K562 (cell line): ENCODE measurements at regions not wholly inside any gene's neighbourhood (a gene's known extent, or its start where the extent isn't known, plus 50 kb on each side); places are given as distances from the start of the nearest gene placed in this dataset.

ENCODE experiments used
- ATAC-seq: fragments of 200-7000 bp; cut with Tn5 transposase; 3 replicates; pipeline ENCODE4 v1.9.1; 2020; ENCODE audit warnings: moderate library complexity
- BruUV-seq: library from RNA; stranded (reverse); fragments of 400-500 nt; replicated peaks from 2 replicates; lab custom pipeline; 2021; lab: Mats Ljungman, UMichigan
- CTCF ChIA-PET: fragments of 300-600 bp; formaldehyde crosslinking; extraction: SDS; loops from one replicate; lab custom pipeline; 2021; ENCODE audit warnings: low intra/inter-chr PET ratio; lab: Yijun Ruan, JAX
- POLR2A ChIA-PET: fragments of 300-600, 350-650 bp; sonication (Branson Sonifier 250); formaldehyde crosslinking; extraction: SDS; loops from one replicate; lab custom pipeline; 2021; ENCODE audit warnings: antibody characterized with exemption, inconsistent platforms; lab: Yijun Ruan, JAX
- DNase-seq, 4 experiments: peaks; one replicate each; pipeline versions ENCODE4 v3.0.0 to v3.0.0-alpha.2; 2011 to 2018; ENCODE audit warnings: low spot score in 3 of 4, mixed read lengths in 3 of 4; ENCODE audit errors: extremely low read depth in 1 of 4
- FAIRE-seq: peaks from 2 replicates; lab custom pipeline; 2011; peaks lifted over from hg19 to GRCh38; lab: Jason Lieb, UNC
- H2AFZ ChIP-seq: 2 replicates; pipeline ENCODE4 v1.6.0; 2011; ENCODE audit warnings: low read depth, low read length, control low read depth, inconsistent platforms
- H3K27ac ChIP-seq: fragments of 200-600 bp; 3 replicates; pipeline ENCODE4 v1.8.0; 2011; ENCODE audit warnings: low read depth, mild to moderate bottlenecking, control low read depth, inconsistent platforms, low read length, moderate library complexity, mixed read lengths; ENCODE audit errors: extremely low read depth
- H3K27me3 ChIP-seq, 2 experiments: fragments of 300-600 bp in 1 of 2; 2 replicates in 1 of 2; 3 replicates in 1 of 2; pipeline versions ENCODE4 v1.6.0 to v1.8.0; 2011; ENCODE audit warnings: inconsistent platforms in 2 of 2, low read length in 2 of 2, mild to moderate bottlenecking in 1 of 2, mixed read lengths in 1 of 2, moderate library complexity in 1 of 2; ENCODE audit not compliant: control insufficient read depth in 2 of 2, insufficient read depth in 2 of 2
- H3K36me3 ChIP-seq: fragments of 300-600 bp; 3 replicates; pipeline ENCODE4 v1.8.0; 2011; ENCODE audit warnings: mild to moderate bottlenecking, low read length, inconsistent platforms; ENCODE audit not compliant: control insufficient read depth, insufficient read depth
- H3K4me1 ChIP-seq, 2 experiments: fragments of 200-600 bp in 1 of 2; replicated peaks in 1 of 2; 2 replicates in 1 of 2; 3 replicates in 1 of 2; pipeline versions ENCODE4 v1.5.1 to v1.8.0; 2011; ENCODE audit warnings: inconsistent platforms in 2 of 2, low read length in 2 of 2, mild to moderate bottlenecking in 1 of 2, mixed read lengths in 1 of 2, moderate library complexity in 1 of 2; ENCODE audit not compliant: control insufficient read depth in 2 of 2, insufficient read depth in 2 of 2
- H3K4me2 ChIP-seq: 2 replicates; pipeline ENCODE4 v1.6.1; 2011; ENCODE audit warnings: low read length, control low read depth, inconsistent platforms, mixed read lengths; ENCODE audit not compliant: insufficient read depth
- H3K4me3 ChIP-seq: fragments of 200-600 bp; sonication (generic), shearing (Covaris generic); 2 replicates; pipeline ENCODE4 v1.5.1; 2016; ENCODE audit warnings: control low read depth, inconsistent platforms
- H3K79me2 ChIP-seq: fragments of 200-600 bp; 3 replicates; pipeline ENCODE4 v1.8.0; 2011; ENCODE audit warnings: low read length, inconsistent platforms; ENCODE audit not compliant: control insufficient read depth, insufficient read depth
- H3K9ac ChIP-seq, 2 experiments: 2 replicates each; pipeline versions ENCODE4 v1.6.0 to v1.6.1; 2011; ENCODE audit warnings: low read depth in 2 of 2, low read length in 2 of 2, control low read depth in 1 of 2, inconsistent platforms in 1 of 2, mild to moderate bottlenecking in 1 of 2, mixed read lengths in 1 of 2; ENCODE audit not compliant: insufficient read depth in 1 of 2
- H3K9me1 ChIP-seq: one replicate; pipeline ENCODE4 v1.6.0; 2011; ENCODE audit warnings: inconsistent platforms, mild to moderate bottlenecking, low read length, moderate library complexity; ENCODE audit not compliant: control insufficient read depth, insufficient read depth
- H3K9me3 ChIP-seq: replicated peaks from 2 replicates; pipeline ENCODE4 v1.5.1; 2011; ENCODE audit warnings: low read depth, low read length, inconsistent platforms; ENCODE audit not compliant: control insufficient read depth, insufficient read depth
- H4K20me1 ChIP-seq: replicated peaks from 2 replicates; pipeline ENCODE4 v1.6.1; 2011; ENCODE audit warnings: low read length, inconsistent platforms, mixed read lengths; ENCODE audit not compliant: control insufficient read depth, insufficient read depth
- CXXC5 ChIP-seq: fragments of 250-450 bp; sonication (Bioruptor Pico); IDR thresholded peaks from 2 replicates; pipeline ENCODE4 v1.8.0; 2022; ENCODE audit warnings: inconsistent platforms, mild to moderate bottlenecking, moderate library complexity
- DDX20 ChIP-seq: fragments of 450-650 bp; IDR thresholded peaks from 2 replicates; pipeline ENCODE4 v1.6.1; 2016; ENCODE audit warnings: missing genetic modification characterization, low read depth, mild to moderate bottlenecking, missing compliant biosample characterization, moderate library complexity
- HSF4 ChIP-seq: fragments of 250-450 bp; sonication (Bioruptor Pico); IDR thresholded peaks from 2 replicates; pipeline ENCODE4 v2.1.2; 2022; ENCODE audit warnings: mild to moderate bottlenecking, moderate library complexity, borderline replicate concordance
- NCOR1 ChIP-seq: fragments of 450-650 bp; IDR thresholded peaks from 2 replicates; pipeline ENCODE4 v1.6.1; 2016; ENCODE audit warnings: mild to moderate bottlenecking, moderate library complexity
- NRF1 ChIP-seq, 2 experiments: fragments of 450-650 bp; IDR thresholded peaks in 1 of 2; conservative IDR thresholded peaks in 1 of 2; 2 replicates each; pipeline ENCODE4 v1.6.1; 2014; ENCODE audit warnings: mild to moderate bottlenecking in 2 of 2
- PHB2 ChIP-seq: fragments of 450-650 bp; IDR thresholded peaks from 2 replicates; pipeline ENCODE4 v1.6.1; 2017; ENCODE audit warnings: low read depth
- PPARD ChIP-seq: fragments of 250-450 bp; sonication (Bioruptor Pico); IDR thresholded peaks from 2 replicates; pipeline ENCODE4 v1.8.0; 2022; ENCODE audit warnings: inconsistent platforms, mild to moderate bottlenecking, moderate library complexity
- RBBP5 ChIP-seq: fragments of 200-600 bp; sonication (generic); IDR thresholded peaks from 2 replicates; pipeline ENCODE4 v1.6.1; 2012; ENCODE audit warnings: borderline replicate concordance, mild to moderate bottlenecking, low read length, control low read depth, inconsistent platforms; ENCODE audit not compliant: insufficient read depth, poor library complexity, severe bottlenecking
- RNF2 ChIP-seq: sonication (generic); IDR thresholded peaks from 2 replicates; pipeline ENCODE4 v1.6.1; 2016
- SMAD1 ChIP-seq: fragments of 150-350 bp; IDR thresholded peaks from 2 replicates; pipeline ENCODE4 v1.6.1; 2014; ENCODE audit warnings: low read length, low read depth; ENCODE audit not compliant: partially characterized antibody
- TRIM28 ChIP-seq: fragments of 450-650 bp; IDR thresholded peaks from 2 replicates; pipeline ENCODE4 v1.6.1; 2017
- U2AF2 ChIP-seq: fragments of 200-400 bp; formaldehyde crosslinking; optimal IDR thresholded peaks from 2 replicates; pipeline ENCODE3; 2017; ENCODE audit warnings: low read depth, mild to moderate bottlenecking, low read length
- ZNF224 ChIP-seq: sonication (generic); formaldehyde crosslinking; IDR thresholded peaks from 2 replicates; pipeline ENCODE4 v1.8.0; 2022; ENCODE audit warnings: mild to moderate bottlenecking, missing genetic modification reagents
- ZNF354B ChIP-seq: fragments of 250-450 bp; sonication (Bioruptor Pico); IDR thresholded peaks from 2 replicates; pipeline ENCODE4 v1.4.0; 2020
- ZNF589 ChIP-seq: fragments of 200-800 bp; sonication (Bioruptor generic); IDR thresholded peaks from 2 replicates; pipeline ENCODE4 v1.6.1; 2016; ENCODE audit warnings: low read depth, missing genetic modification characterization, missing compliant biosample characterization
- ZNF780A ChIP-seq: fragments of 250-450 bp; sonication (Bioruptor Pico); IDR thresholded peaks from 2 replicates; pipeline ENCODE4 v1.5.0; 2021; ENCODE audit warnings: mild to moderate bottlenecking
- WGBS: fragments of 100-300 bp; shearing (Covaris generic); methylation state at CpG from one replicate; pipeline ENCODE4 v1.1.6; 2016; ENCODE audit warnings: low coverage, mixed read lengths; ENCODE audit not compliant: insufficient coverage; ENCODE audit errors: missing lambda C conversion rate; 5-methylcytosine and 5-hydroxymethylcytosine counted together
- in situ Hi-C: fragments of 300-500 bp; cut with MboI; formaldehyde crosslinking; loops from 4 replicates; pipeline ENCODE4 v1.15.0; 2018; ENCODE audit warnings: inconsistent platforms, mixed read lengths
- intact Hi-C: fragments of 100-400 bp; cut with micrococcal nuclease; formaldehyde crosslinking; loops from 2 replicates; pipeline ENCODE4 v1.14.2; 2022
- TF ChIP-seq, protein P1 (sequence below): sonication (generic); formaldehyde crosslinking; IDR thresholded peaks from 2 replicates; pipeline ENCODE4 v1.8.0; 2022; ENCODE audit warnings: mild to moderate bottlenecking, missing genetic modification reagents, borderline replicate concordance

DNA sequence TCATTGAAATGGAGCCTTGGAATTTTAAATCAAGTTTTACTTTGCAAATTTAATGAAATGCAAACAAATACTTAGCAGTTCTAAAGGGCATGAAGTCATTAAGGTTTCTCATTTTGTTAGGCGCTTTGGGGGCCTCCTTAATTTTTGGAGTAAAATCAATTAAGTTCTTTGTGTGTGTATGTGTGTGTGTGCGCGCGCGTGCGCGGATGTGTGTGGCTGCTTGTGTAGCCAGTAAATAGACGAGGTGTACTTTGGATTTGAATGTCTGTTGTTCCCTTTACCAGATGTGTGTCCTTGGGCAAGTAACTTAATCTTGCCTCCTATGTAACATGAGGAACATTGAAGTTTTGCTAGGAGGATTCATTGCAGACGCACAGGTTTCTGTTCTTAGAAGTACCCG is 1051.4 kb upstream of the EEF2KMT start:
- H3K27ac ChIP-seq: no peak overlapping the region
- no peaks in the 10 kb centered on the region for H3K36me3 ChIP-seq
- intact Hi-C loops: no loop called here
- no peak overlapping the region for H3K4me2 ChIP-seq
- ATAC-seq (no peak), FAIRE-seq (no peak), DNase-seq (no peak)
- BruUV-seq: no TSS peak
- H3K9me3 ChIP-seq: no peaks in the 10 kb centered on the region
- in situ Hi-C loops: no loop called here
- H3K79me2 ChIP-seq: no peaks in the 10 kb centered on the region
- no peak overlapping the region for H3K9ac ChIP-seq
- no peaks in the 10 kb centered on the region for H3K27me3 ChIP-seq
- 5% methylated on average over 10 of the region's 10 CpGs for WGBS
- TF ChIP-seq NCOR1 (no peak), CXXC5 (CRISPR knock-in tag) (no peak), ZNF589 (CRISPR knock-in tag) (no peak), RBBP5 (no peak), PHB2 (no peak), RNF2 (no peak), ZNF354B (CRISPR knock-in tag) (no peak), SMAD1 (no peak), TRIM28 (no peak), NRF1 (conservative IDR thresholded peaks at IDR 0.05 in 1 of 2, IDR thresholded peaks at IDR 0.05 in 1 of 2) (no peak), ZNF224 (CRISPR knock-in tag) (no peak), ZNF780A (CRISPR knock-in tag) (no peak), PPARD (CRISPR knock-in tag) (no peak), DDX20 (tag) (no peak), U2AF2 (no peak), HSF4 (CRISPR knock-in tag) (no peak)
- TF ChIP-seq, protein P1, sequence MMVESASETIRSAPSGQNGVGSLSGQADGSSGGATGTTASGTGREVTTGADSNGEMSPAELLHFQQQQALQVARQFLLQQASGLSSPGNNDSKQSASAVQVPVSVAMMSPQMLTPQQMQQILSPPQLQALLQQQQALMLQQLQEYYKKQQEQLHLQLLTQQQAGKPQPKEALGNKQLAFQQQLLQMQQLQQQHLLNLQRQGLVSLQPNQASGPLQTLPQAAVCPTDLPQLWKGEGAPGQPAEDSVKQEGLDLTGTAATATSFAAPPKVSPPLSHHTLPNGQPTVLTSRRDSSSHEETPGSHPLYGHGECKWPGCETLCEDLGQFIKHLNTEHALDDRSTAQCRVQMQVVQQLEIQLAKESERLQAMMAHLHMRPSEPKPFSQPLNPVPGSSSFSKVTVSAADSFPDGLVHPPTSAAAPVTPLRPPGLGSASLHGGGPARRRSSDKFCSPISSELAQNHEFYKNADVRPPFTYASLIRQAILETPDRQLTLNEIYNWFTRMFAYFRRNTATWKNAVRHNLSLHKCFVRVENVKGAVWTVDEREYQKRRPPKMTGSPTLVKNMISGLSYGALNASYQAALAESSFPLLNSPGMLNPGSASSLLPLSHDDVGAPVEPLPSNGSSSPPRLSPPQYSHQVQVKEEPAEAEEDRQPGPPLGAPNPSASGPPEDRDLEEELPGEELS (CRISPR knock-in tag): no peak
- H4K20me1 ChIP-seq: no peaks in the 10 kb centered on the region
- H3K4me1 ChIP-seq: no peaks in the 10 kb centered on the region
- H3K9me1 ChIP-seq: no peaks in the 10 kb centered on the region
- H3K4me3 ChIP-seq: no peak overlapping the region
- ChIA-PET POLR2A (interaction anchor here (0.5 to 0.9 kb wide), 2 partner anchors 21 to 1210 kb away, joined by 3 read pairs; no protein-coding TSS in a partner anchor), CTCF (no interaction called here)
- H2AFZ ChIP-seq: no peak overlapping the region
